ENCODE measurements at regions not wholly inside any gene's neighbourhood (a gene's known extent, or its start where the extent isn't known, plus 50 kb on each side); places are given as distances from the start of the nearest gene placed in this dataset.

- Histone ChIP-seq H3K9ac (ENCODE audit: low read depth in 1 of 3, low read length in 3 of 3) (no peak overlapping the region), H3K36me3 (ENCODE audit: control insufficient read depth in 3 of 3, insufficient read depth in 3 of 3, low read length in 3 of 3) (no peaks in the 10 kb centered on the region), H3K27me3 (ENCODE audit: control insufficient read depth in 3 of 3, insufficient read depth in 3 of 3, low read length in 3 of 3) (peaks cover 3 to 9% (median 9%) of the 10 kb centered on the region in 3 donors), H3K27ac (ENCODE audit: low read depth, low read length) (peak overlapping the region; percentile 78), H3K4me3 (ENCODE audit: low read length in 3 of 3) (no peak overlapping the region), H3K9me3 (ENCODE audit: control insufficient read depth in 3 of 3, low read length in 3 of 3) (peaks cover 0 to 3% (median 0%) of the 10 kb centered on the region in 3 donors), H3K4me1 (ENCODE audit: control insufficient read depth in 3 of 3, insufficient read depth in 3 of 3, low read length in 3 of 3) (peaks cover 0 to 12% (median 8%) of the 10 kb centered on the region in 3 donors)
Measured at GRCh38 chr11:70019576-70020011, 58.5 kb upstream of the ANO1 start.

- H3K9ac ChIP-seq (ENCODE audit: low read depth in 1 of 3, low read length in 3 of 3) = no peak overlapping the region
- H3K4me3 ChIP-seq (ENCODE audit: low read length in 3 of 3) = no peak overlapping the region
- H3K9me3 ChIP-seq (ENCODE audit: control insufficient read depth in 3 of 3, low read length in 3 of 3) = peaks cover 0 to 3% (median 0%) of the 10 kb centered on the region in 3 donors
- peaks cover 3 to 11% (median 9%) of the 10 kb centered on the region in 3 donors for H3K27me3 ChIP-seq (ENCODE audit: control insufficient read depth in 3 of 3, insufficient read depth in 3 of 3, low read length in 3 of 3)
- H3K27ac ChIP-seq (ENCODE audit: low read depth, low read length) = peak overlapping the region; percentile 78
- H3K4me1 ChIP-seq (ENCODE audit: control insufficient read depth in 3 of 3, insufficient read depth in 3 of 3, low read length in 3 of 3) = peaks cover 0 to 12% (median 8%) of the 10 kb centered on the region in 3 donors
- no peaks in the 10 kb centered on the region for H3K36me3 ChIP-seq (ENCODE audit: control insufficient read depth in 3 of 3, insufficient read depth in 3 of 3, low read length in 3 of 3)
Measured at GRCh38 chr11:70020336-70021214, 57.5 kb upstream of the ANO1 start.

GRCh38 chr11:70021586-70021985 lies 56.5 kb upstream of the ANO1 start:
- H3K27ac ChIP-seq (ENCODE audit: low read depth, low read length) = no peak overlapping the region
- H3K9ac ChIP-seq (ENCODE audit: low read depth in 1 of 3, low read length in 3 of 3) = no peak overlapping the region
- H3K36me3 ChIP-seq (ENCODE audit: control insufficient read depth in 3 of 3, insufficient read depth in 3 of 3, low read length in 3 of 3) = no peaks in the 10 kb centered on the region

GRCh38 chr11:70024036-70024772 lies 53.9 kb upstream of the ANO1 start:
- Histone ChIP-seq H3K4me3 (ENCODE audit: low read length in 3 of 3) (no peak overlapping the region), H3K27ac (ENCODE audit: low read depth, low read length) (no peak overlapping the region), H3K4me1 (ENCODE audit: control insufficient read depth in 3 of 3, insufficient read depth in 3 of 3, low read length in 3 of 3) (peaks cover 0 to 11% (median 6%) of the 10 kb centered on the region in 3 donors), H3K27me3 (ENCODE audit: control insufficient read depth in 3 of 3, insufficient read depth in 3 of 3, low read length in 3 of 3) (peaks cover 1 to 9% (median 9%) of the 10 kb centered on the region in 3 donors), H3K36me3 (ENCODE audit: control insufficient read depth in 3 of 3, insufficient read depth in 3 of 3, low read length in 3 of 3) (no peaks in the 10 kb centered on the region), H3K9ac (ENCODE audit: low read depth in 1 of 3, low read length in 3 of 3) (no peak overlapping the region), H3K9me3 (ENCODE audit: control insufficient read depth in 3 of 3, low read length in 3 of 3) (peaks cover 0 to 3% (median 0%) of the 10 kb centered on the region in 3 donors)

More at GRCh38 chr11:70021586-70021985, 56.5 kb upstream of the ANO1 start:
- H3K4me3 ChIP-seq (ENCODE audit: low read length in 3 of 3) = no peak overlapping the region
- H3K27me3 ChIP-seq (ENCODE audit: control insufficient read depth in 3 of 3, insufficient read depth in 3 of 3, low read length in 3 of 3) = peaks cover 3 to 11% (median 9%) of the 10 kb centered on the region in 3 donors
- peaks cover 0 to 3% (median 0%) of the 10 kb centered on the region in 3 donors for H3K9me3 ChIP-seq (ENCODE audit: control insufficient read depth in 3 of 3, low read length in 3 of 3)
- peaks cover 0 to 12% (median 8%) of the 10 kb centered on the region in 3 donors for H3K4me1 ChIP-seq (ENCODE audit: control insufficient read depth in 3 of 3, insufficient read depth in 3 of 3, low read length in 3 of 3)

- H3K4me3 ChIP-seq (ENCODE audit: low read length in 3 of 3) = no peak overlapping the region
- no peak overlapping the region for H3K9ac ChIP-seq (ENCODE audit: low read depth in 1 of 3, low read length in 3 of 3)
- peaks cover 0 to 3% (median 0%) of the 10 kb centered on the region in 3 donors for H3K9me3 ChIP-seq (ENCODE audit: control insufficient read depth in 3 of 3, low read length in 3 of 3)
- no peaks in the 10 kb centered on the region for H3K36me3 ChIP-seq (ENCODE audit: control insufficient read depth in 3 of 3, insufficient read depth in 3 of 3, low read length in 3 of 3)
- H3K27ac ChIP-seq (ENCODE audit: low read depth, low read length) = no peak overlapping the region
- H3K27me3 ChIP-seq (ENCODE audit: control insufficient read depth in 3 of 3, insufficient read depth in 3 of 3, low read length in 3 of 3) = peaks cover 0 to 9% (median 5%) of the 10 kb centered on the region in 3 donors
- peaks cover 0 to 14% (median 5%) of the 10 kb centered on the region in 3 donors for H3K4me1 ChIP-seq (ENCODE audit: control insufficient read depth in 3 of 3, insufficient read depth in 3 of 3, low read length in 3 of 3)
Measured at GRCh38 chr11:70024773-70025045, 53.4 kb upstream of the ANO1 start.

GRCh38 chr11:70025308-70025707 lies 52.8 kb upstream of the ANO1 start:
- Histone ChIP-seq H3K4me3 (ENCODE audit: low read length in 3 of 3) (no peak overlapping the region), H3K36me3 (ENCODE audit: control insufficient read depth in 3 of 3, insufficient read depth in 3 of 3, low read length in 3 of 3) (no peaks in the 10 kb centered on the region), H3K27ac (ENCODE audit: low read depth, low read length) (no peak overlapping the region), H3K9me3 (ENCODE audit: control insufficient read depth in 3 of 3, low read length in 3 of 3) (peaks cover 0 to 3% (median 0%) of the 10 kb centered on the region in 3 donors), H3K27me3 (ENCODE audit: control insufficient read depth in 3 of 3, insufficient read depth in 3 of 3, low read length in 3 of 3) (peaks cover 0 to 9% (median 2%) of the 10 kb centered on the region in 3 donors), H3K4me1 (ENCODE audit: control insufficient read depth in 3 of 3, insufficient read depth in 3 of 3, low read length in 3 of 3) (peaks cover 0 to 12% (median 5%) of the 10 kb centered on the region in 3 donors), H3K9ac (ENCODE audit: low read depth in 1 of 3, low read length in 3 of 3) (no peak overlapping the region)

- H3K36me3 ChIP-seq (ENCODE audit: control insufficient read depth in 3 of 3, insufficient read depth in 3 of 3, low read length in 3 of 3) = no peaks in the 10 kb centered on the region
- no peak overlapping the region for H3K4me3 ChIP-seq (ENCODE audit: low read length in 3 of 3)
- peaks cover 0 to 3% (median 0%) of the 10 kb centered on the region in 3 donors for H3K9me3 ChIP-seq (ENCODE audit: control insufficient read depth in 3 of 3, low read length in 3 of 3)
- H3K4me1 ChIP-seq (ENCODE audit: control insufficient read depth in 3 of 3, insufficient read depth in 3 of 3, low read length in 3 of 3) = peaks cover 0 to 7% (median 0%) of the 10 kb centered on the region in 3 donors
- H3K9ac ChIP-seq (ENCODE audit: low read depth in 1 of 3, low read length in 3 of 3) = no peak overlapping the region
- no peak overlapping the region for H3K27ac ChIP-seq (ENCODE audit: low read depth, low read length)
- peaks cover 0 to 9% (median 5%) of the 10 kb centered on the region in 3 donors for H3K27me3 ChIP-seq (ENCODE audit: control insufficient read depth in 3 of 3, insufficient read depth in 3 of 3, low read length in 3 of 3)
Measured at GRCh38 chr11:70026012-70026411, 52.1 kb upstream of the ANO1 start.

- Histone ChIP-seq H3K27ac (ENCODE audit: low read depth, low read length) (no peak overlapping the region), H3K9ac (ENCODE audit: low read depth in 1 of 3, low read length in 3 of 3) (no peak overlapping the region), H3K4me3 (ENCODE audit: low read length in 3 of 3) (no peak overlapping the region), H3K4me1 (ENCODE audit: control insufficient read depth in 3 of 3, insufficient read depth in 3 of 3, low read length in 3 of 3) (peaks cover 0 to 7% (median 0%) of the 10 kb centered on the region in 3 donors), H3K9me3 (ENCODE audit: control insufficient read depth in 3 of 3, low read length in 3 of 3) (peaks cover 0 to 3% (median 0%) of the 10 kb centered on the region in 3 donors), H3K27me3 (ENCODE audit: control insufficient read depth in 3 of 3, insufficient read depth in 3 of 3, low read length in 3 of 3) (peaks cover 0 to 9% (median 5%) of the 10 kb centered on the region in 3 donors), H3K36me3 (ENCODE audit: control insufficient read depth in 3 of 3, insufficient read depth in 3 of 3, low read length in 3 of 3) (no peaks in the 10 kb centered on the region)
Measured at GRCh38 chr11:70026726-70027125, 51.4 kb upstream of the ANO1 start.

- no peaks in the 10 kb centered on the region for H3K36me3 ChIP-seq (ENCODE audit: control insufficient read depth in 3 of 3, insufficient read depth in 3 of 3, low read length in 3 of 3)
Measured at GRCh38 chr11:70027451-70027850, 50.7 kb upstream of the ANO1 start.

More at GRCh38 chr11:70027451-70027850, 50.7 kb upstream of the ANO1 start:
- H3K4me3 ChIP-seq (ENCODE audit: low read length in 3 of 3) = no peak overlapping the region
- peaks cover 0 to 7% (median 0%) of the 10 kb centered on the region in 3 donors for H3K4me1 ChIP-seq (ENCODE audit: control insufficient read depth in 3 of 3, insufficient read depth in 3 of 3, low read length in 3 of 3)
- H3K9me3 ChIP-seq (ENCODE audit: control insufficient read depth in 3 of 3, low read length in 3 of 3) = peaks cover 0 to 3% (median 0%) of the 10 kb centered on the region in 3 donors
- H3K27ac ChIP-seq (ENCODE audit: low read depth, low read length) = no peak overlapping the region
- H3K9ac ChIP-seq (ENCODE audit: low read depth in 1 of 3, low read length in 3 of 3) = no peak overlapping the region
- H3K27me3 ChIP-seq (ENCODE audit: control insufficient read depth in 3 of 3, insufficient read depth in 3 of 3, low read length in 3 of 3) = peaks cover 0 to 9% (median 5%) of the 10 kb centered on the region in 3 donors
